ENCODE measurements at regions not wholly inside any gene's neighbourhood (a gene's known extent, or its start where the extent isn't known, plus 50 kb on each side); places are given as distances from the start of the nearest gene placed in this dataset.

DNA sequence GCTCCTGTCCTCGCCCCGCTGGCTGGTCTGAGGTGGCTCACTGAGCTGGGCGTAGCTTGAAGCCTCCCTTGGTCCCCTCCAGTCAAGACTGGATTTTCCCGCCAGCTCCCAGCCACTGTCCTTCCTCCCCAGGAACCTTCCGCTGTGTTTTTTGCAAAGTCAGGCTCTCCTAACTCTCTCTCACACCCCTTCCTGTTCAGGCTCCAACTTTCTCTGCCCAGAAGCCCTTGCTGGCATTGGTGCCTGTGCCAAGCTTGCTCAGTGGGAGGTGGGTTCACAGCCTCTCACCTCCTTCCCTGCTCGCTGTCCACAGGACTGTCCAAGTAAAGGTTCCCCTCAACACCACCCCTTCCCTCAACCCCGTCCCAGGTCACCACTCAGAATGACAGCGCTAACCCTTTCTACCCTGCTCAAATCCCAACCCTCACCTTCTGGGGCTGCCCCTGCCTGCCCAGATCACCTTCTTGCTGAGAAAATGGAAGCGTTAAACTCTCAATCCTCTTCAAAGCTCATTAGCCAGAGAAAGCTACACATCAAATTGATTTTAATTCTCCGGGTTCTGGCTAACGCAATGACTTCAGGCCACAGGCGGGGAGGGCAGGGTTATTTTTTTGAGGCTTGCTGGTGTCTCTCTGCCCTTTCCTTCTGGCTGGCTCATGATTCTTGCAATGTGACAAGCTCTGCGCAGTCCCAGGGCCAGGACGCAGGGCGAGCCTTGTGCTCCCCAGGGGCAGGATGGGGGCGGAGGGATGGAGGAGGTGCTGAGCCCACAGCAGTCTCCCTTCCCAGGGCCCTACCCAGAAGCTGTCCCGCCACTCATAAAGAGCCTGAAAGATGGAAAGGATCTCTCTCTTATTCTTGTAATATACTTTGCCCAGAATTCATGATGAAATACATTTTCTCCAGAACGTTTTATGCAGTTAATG, 357.2 kb upstream of the TNRC6C start (continued):
- TF ChIP-seq, protein P1, sequence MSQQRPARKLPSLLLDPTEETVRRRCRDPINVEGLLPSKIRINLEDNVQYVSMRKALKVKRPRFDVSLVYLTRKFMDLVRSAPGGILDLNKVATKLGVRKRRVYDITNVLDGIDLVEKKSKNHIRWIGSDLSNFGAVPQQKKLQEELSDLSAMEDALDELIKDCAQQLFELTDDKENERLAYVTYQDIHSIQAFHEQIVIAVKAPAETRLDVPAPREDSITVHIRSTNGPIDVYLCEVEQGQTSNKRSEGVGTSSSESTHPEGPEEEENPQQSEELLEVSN (IDR thresholded peaks at IDR 0.05; ENCODE audit: borderline replicate concordance in 1 of 2, extremely low read depth in 1 of 2, insufficient read depth in 1 of 2, insufficient read length in 1 of 2, low read depth in 1 of 2, low read length in 1 of 2, poor library complexity in 1 of 2, severe bottlenecking in 1 of 2) = peak in 1 of 2 experiments; percentile 44
- no peak for TF ChIP-seq ETV5 (CRISPR knock-in tag; IDR thresholded peaks at IDR 0.05; ENCODE audit: low read depth)
- TF ChIP-seq, protein P2, sequence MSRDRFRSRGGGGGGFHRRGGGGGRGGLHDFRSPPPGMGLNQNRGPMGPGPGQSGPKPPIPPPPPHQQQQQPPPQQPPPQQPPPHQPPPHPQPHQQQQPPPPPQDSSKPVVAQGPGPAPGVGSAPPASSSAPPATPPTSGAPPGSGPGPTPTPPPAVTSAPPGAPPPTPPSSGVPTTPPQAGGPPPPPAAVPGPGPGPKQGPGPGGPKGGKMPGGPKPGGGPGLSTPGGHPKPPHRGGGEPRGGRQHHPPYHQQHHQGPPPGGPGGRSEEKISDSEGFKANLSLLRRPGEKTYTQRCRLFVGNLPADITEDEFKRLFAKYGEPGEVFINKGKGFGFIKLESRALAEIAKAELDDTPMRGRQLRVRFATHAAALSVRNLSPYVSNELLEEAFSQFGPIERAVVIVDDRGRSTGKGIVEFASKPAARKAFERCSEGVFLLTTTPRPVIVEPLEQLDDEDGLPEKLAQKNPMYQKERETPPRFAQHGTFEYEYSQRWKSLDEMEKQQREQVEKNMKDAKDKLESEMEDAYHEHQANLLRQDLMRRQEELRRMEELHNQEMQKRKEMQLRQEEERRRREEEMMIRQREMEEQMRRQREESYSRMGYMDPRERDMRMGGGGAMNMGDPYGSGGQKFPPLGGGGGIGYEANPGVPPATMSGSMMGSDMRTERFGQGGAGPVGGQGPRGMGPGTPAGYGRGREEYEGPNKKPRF (IDR thresholded peaks at IDR 0.05; ENCODE audit: low read depth, low read length) = no peak

DNA sequence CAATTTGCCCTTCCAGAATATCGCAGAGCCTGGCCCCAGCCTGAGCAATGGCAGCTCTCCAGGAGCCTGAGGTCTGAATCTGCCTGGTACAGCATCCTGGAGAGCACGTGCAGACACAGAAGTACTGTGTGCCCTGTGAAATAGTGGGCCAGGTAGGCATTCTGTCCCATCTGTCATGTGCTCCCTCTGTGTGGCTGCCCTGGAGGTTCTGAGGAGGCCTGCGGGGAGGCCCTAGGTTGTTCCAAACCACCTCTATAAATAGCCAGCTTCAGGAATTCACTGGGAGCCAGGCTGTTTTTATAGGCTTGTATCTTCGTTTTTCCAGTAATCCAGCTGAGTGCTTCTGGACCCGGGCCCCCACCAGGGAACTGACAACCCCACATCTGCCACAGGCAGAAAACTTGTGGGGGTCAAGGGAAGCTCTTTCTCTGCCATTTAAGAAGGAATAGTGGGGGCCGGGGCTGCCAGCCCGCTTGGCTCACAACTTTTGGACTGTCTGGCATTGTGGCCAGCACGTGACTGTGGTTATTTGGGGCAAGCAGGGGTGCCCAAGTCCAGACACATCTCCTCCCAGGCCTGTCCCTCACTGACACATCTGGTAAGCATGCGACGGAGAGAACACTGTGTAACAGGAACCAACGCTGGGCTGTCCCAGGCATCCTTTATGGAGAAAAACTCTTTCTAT, 356.3 kb upstream of the TNRC6C start:
- H4K20me1 ChIP-seq (replicated peaks; ENCODE audit: control insufficient read depth, insufficient read depth, low read length) = peaks cover 3% of the 10 kb centered on the region
- peaks cover 40 to 81% of the 10 kb centered on the region in 2 experiments for H3K27me3 ChIP-seq (ENCODE audit: control insufficient read depth in 2 of 2, insufficient read depth in 2 of 2, low read length in 2 of 2)
- in situ Hi-C loops (cut with MboI) = no loop called here
- no peaks in the 10 kb centered on the region for H3K9me3 ChIP-seq (replicated peaks; ENCODE audit: control insufficient read depth, insufficient read depth, low read depth, low read length)
- peaks cover 3% of the 10 kb centered on the region for H3K9me1 ChIP-seq (ENCODE audit: control insufficient read depth, insufficient read depth, low read length)
- POLR2A ChIA-PET = no interaction called here
- under 1% methylated on average over 10 of the region's 11 CpGs for WGBS (ENCODE audit: insufficient coverage, low coverage, missing lambda C conversion rate)
- no peak overlapping the region for H3K4me2 ChIP-seq (ENCODE audit: insufficient read depth, low read length)
- H3K4me1 ChIP-seq (replicated peaks in 1 of 2; ENCODE audit: control insufficient read depth in 2 of 2, insufficient read depth in 2 of 2, low read length in 2 of 2) = no peaks in the 10 kb centered on the region
- CTCF ChIA-PET (ENCODE audit: low intra/inter-chr PET ratio) = no interaction called here
- DNase-seq (ENCODE audit: extremely low read depth in 1 of 4, low spot score in 3 of 4) = no peak
- no peaks in the 10 kb centered on the region for H3K36me3 ChIP-seq (ENCODE audit: control insufficient read depth, insufficient read depth, low read length)
- H3K27ac ChIP-seq (ENCODE audit: extremely low read depth, low read depth, low read length) = no peak overlapping the region
- no peak overlapping the region for H2AFZ ChIP-seq (ENCODE audit: low read depth, low read length)
- no peaks in the 10 kb centered on the region for H3K79me2 ChIP-seq (ENCODE audit: control insufficient read depth, insufficient read depth, low read length)
- no peak for TF ChIP-seq RBM15 (IDR thresholded peaks at IDR 0.05; ENCODE audit: insufficient read depth, low read length)
- no peak for TF ChIP-seq NCOA1 (IDR thresholded peaks at IDR 0.05; ENCODE audit: low read depth)
- no peak for TF ChIP-seq ELF2 (CRISPR knock-in tag; IDR thresholded peaks at IDR 0.05)
- no peak for TF ChIP-seq SRSF7 (optimal IDR thresholded peaks at IDR 0.05; ENCODE audit: low read depth, low read length)
- no peak for TF ChIP-seq ZNF707 (CRISPR knock-in tag; conservative IDR thresholded peaks at IDR 0.05)
- no peak for TF ChIP-seq BCOR (IDR thresholded peaks at IDR 0.05)
- no peak for TF ChIP-seq SOX6 (IDR thresholded peaks at IDR 0.05)
- no peak for TF ChIP-seq MCM7 (IDR thresholded peaks at IDR 0.05)
- TF ChIP-seq TEAD1 (CRISPR knock-in tag; IDR thresholded peaks at IDR 0.05) = no peak
- intact Hi-C loops (cut with micrococcal nuclease) = no loop called here
- no peak for FAIRE-seq
- BruUV-seq (replicated peaks) = no TSS peak
- H3K4me3 ChIP-seq = no peak overlapping the region
- no peak overlapping the region for H3K9ac ChIP-seq (ENCODE audit: insufficient read depth in 1 of 2, low read depth in 2 of 2, low read length in 2 of 2)
- ATAC-seq = no peak
